ENCODE measurements at regions not wholly inside any gene's neighbourhood (a gene's known extent, or its start where the extent isn't known, plus 50 kb on each side); places are given as distances from the start of the nearest gene placed in this dataset.

DNA sequence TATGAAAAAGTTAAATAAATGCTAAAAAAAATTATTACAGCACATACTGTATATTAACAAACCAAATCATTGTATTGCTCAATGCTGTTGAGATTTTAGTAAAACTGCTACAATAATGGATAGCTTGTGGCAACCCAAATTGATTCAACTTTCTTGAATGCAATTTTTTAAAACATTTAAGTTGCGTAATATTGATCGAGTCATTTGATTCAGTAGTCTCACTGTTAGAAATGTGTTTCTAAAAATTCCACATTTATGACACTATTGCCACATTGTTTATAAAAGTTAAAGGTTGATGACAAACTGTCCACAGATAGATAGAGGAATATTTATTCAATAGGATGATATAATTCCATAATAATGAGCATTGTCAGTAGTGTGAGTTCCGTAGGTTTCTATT is 640.7 kb upstream of the CRIM1 start (continued):
- TF ChIP-seq, protein P1, sequence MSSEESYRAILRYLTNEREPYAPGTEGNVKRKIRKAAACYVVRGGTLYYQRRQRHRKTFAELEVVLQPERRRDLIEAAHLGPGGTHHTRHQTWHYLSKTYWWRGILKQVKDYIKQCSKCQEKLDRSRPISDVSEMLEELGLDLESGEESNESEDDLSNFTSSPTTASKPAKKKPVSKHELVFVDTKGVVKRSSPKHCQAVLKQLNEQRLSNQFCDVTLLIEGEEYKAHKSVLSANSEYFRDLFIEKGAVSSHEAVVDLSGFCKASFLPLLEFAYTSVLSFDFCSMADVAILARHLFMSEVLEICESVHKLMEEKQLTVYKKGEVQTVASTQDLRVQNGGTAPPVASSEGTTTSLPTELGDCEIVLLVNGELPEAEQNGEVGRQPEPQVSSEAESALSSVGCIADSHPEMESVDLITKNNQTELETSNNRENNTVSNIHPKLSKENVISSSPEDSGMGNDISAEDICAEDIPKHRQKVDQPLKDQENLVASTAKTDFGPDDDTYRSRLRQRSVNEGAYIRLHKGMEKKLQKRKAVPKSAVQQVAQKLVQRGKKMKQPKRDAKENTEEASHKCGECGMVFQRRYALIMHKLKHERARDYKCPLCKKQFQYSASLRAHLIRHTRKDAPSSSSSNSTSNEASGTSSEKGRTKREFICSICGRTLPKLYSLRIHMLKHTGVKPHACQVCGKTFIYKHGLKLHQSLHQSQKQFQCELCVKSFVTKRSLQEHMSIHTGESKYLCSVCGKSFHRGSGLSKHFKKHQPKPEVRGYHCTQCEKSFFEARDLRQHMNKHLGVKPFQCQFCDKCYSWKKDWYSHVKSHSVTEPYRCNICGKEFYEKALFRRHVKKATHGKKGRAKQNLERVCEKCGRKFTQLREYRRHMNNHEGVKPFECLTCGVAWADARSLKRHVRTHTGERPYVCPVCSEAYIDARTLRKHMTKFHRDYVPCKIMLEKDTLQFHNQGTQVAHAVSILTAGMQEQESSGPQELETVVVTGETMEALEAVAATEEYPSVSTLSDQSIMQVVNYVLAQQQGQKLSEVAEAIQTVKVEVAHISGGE (CRISPR knock-in tag; IDR thresholded peaks at IDR 0.05) = no peak
- no peak for TF ChIP-seq EED (IDR thresholded peaks at IDR 0.05; ENCODE audit: low read depth)
- no peak for TF ChIP-seq EP300 (IDR thresholded peaks at IDR 0.05; ENCODE audit: borderline replicate concordance in 1 of 2, control insufficient read depth in 1 of 2, low read depth in 2 of 2, low read length in 2 of 2)

DNA sequence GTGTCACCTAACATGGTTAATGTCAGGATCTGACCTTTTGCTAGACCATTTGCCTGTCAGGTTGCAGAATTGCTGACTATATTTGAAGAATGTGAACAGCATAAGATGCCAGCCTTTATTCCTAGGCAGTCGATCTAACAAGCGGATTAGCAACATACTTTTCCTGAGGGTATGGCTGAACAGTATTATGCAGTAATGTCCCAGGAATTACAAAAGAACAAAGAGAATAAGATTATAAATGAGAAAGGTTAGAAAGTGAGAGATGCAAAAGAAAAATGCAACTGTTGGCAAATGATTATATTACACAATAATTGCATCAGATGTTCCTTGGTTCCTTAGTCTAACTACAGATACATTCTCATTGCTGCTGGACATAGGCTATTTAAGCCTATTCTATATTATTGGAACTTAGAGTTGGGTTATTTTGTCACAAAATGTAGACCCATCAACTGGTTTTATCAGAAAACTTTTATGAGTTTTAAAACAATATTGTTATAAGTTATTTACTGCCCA is 647.1 kb upstream of the CRIM1 start:
- H3K9me3 ChIP-seq (replicated peaks; ENCODE audit: control insufficient read depth, insufficient read depth, low read length) = no peaks in the 10 kb centered on the region
- POLR2A ChIA-PET = no interaction called here
- H3K4me1 ChIP-seq (ENCODE audit: control insufficient read depth, insufficient read depth, low read length) = no peaks in the 10 kb centered on the region
- H3K27ac ChIP-seq (ENCODE audit: control insufficient read depth, insufficient read depth) = no peak overlapping the region
- 57% methylated on average over 2 of the region's 2 CpGs for WGBS (ENCODE audit: insufficient coverage, insufficient replicate concordance, low lambda C conversion rate, missing lambda C conversion rate)
- H2AFZ ChIP-seq (ENCODE audit: control insufficient read depth, low read depth, low read length) = no peak overlapping the region
- no peak for DNase-seq (ENCODE audit: low read depth, low spot score)
- in situ Hi-C loops (cut with MboI) (no loop called here), intact Hi-C loops (cut with micrococcal nuclease; ENCODE audit: unreplicated experiment) (no loop called here)
- H3K4me3 ChIP-seq = no peak overlapping the region
- no TSS peak for BruUV-seq (replicated peaks)
- SMC1A ChIA-PET (ENCODE audit: uncharacterized antibody, unreplicated experiment) = no interaction called here
- RAD21 ChIA-PET (ENCODE audit: unreplicated experiment) = no interaction called here
- CTCF ChIA-PET = no interaction called here
- no peak for FAIRE-seq
- H3K4me2 ChIP-seq (ENCODE audit: control insufficient read depth, insufficient read depth) = no peak overlapping the region
- no peaks in the 10 kb centered on the region for H3K79me2 ChIP-seq (ENCODE audit: control insufficient read depth, insufficient read depth, low read length)
- H3K27me3 ChIP-seq (replicated peaks in 1 of 2; ENCODE audit: control insufficient read depth in 2 of 2, insufficient read depth in 2 of 2, low read length in 1 of 2) = no peaks in the 10 kb centered on the region
- no peaks in the 10 kb centered on the region for H4K20me1 ChIP-seq (ENCODE audit: control insufficient read depth, insufficient read depth)
- no peak for ATAC-seq
- H3K9ac ChIP-seq (ENCODE audit: control insufficient read depth, insufficient read depth, low read length) = no peak overlapping the region
- TF ChIP-seq, protein P2, sequence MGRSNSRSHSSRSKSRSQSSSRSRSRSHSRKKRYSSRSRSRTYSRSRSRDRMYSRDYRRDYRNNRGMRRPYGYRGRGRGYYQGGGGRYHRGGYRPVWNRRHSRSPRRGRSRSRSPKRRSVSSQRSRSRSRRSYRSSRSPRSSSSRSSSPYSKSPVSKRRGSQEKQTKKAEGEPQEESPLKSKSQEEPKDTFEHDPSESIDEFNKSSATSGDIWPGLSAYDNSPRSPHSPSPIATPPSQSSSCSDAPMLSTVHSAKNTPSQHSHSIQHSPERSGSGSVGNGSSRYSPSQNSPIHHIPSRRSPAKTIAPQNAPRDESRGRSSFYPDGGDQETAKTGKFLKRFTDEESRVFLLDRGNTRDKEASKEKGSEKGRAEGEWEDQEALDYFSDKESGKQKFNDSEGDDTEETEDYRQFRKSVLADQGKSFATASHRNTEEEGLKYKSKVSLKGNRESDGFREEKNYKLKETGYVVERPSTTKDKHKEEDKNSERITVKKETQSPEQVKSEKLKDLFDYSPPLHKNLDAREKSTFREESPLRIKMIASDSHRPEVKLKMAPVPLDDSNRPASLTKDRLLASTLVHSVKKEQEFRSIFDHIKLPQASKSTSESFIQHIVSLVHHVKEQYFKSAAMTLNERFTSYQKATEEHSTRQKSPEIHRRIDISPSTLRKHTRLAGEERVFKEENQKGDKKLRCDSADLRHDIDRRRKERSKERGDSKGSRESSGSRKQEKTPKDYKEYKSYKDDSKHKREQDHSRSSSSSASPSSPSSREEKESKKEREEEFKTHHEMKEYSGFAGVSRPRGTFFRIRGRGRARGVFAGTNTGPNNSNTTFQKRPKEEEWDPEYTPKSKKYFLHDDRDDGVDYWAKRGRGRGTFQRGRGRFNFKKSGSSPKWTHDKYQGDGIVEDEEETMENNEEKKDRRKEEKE (IDR thresholded peaks at IDR 0.05) = no peak
- TF ChIP-seq NBN (IDR thresholded peaks at IDR 0.05) (no peak), CREB1 (IDR thresholded peaks at IDR 0.05; ENCODE audit: low read depth) (no peak), KAT2A (conservative IDR thresholded peaks at IDR 0.05; ENCODE audit: control insufficient read depth, low read depth, low read length) (no peak), SPI1 (IDR thresholded peaks at IDR 0.05; ENCODE audit: borderline replicate concordance, insufficient read depth, low read depth, low read length) (no peak)
- H3K36me3 ChIP-seq (ENCODE audit: control insufficient read depth in 2 of 2, insufficient read depth in 2 of 2, low read length in 1 of 2) = no peaks in the 10 kb centered on the region

Data from GM12878 (cell line).